ENCODE measurements at regions not wholly inside any gene's neighbourhood (a gene's known extent, or its start where the extent isn't known, plus 50 kb on each side); places are given as distances from the start of the nearest gene placed in this dataset.

- FAIRE-seq, result no peak
- Histone ChIP-seq H3K27me3 (no peaks in the 10 kb centered on the region), H3K36me3 (no peaks in the 10 kb centered on the region), H3K9me3 (no peaks in the 10 kb centered on the region), H3K4me3 (no peak overlapping the region), H3K27ac (no peak overlapping the region), H3K4me1 (no peaks in the 10 kb centered on the region)
- TF ChIP-seq CTCF (IDR thresholded peaks at IDR 0.05), result no peak
- no peak for DNase-seq
- whole genome bisulfite sequencing, 2 donors, result 32 to 40% methylated on average over 3 of the region's 3 CpGs
- no peak for ATAC-seq
- intact Hi-C loops (cut with DNase I), result no loop called here
Observed at GRCh38 chr2:82591718-82592117, 1867.4 kb downstream of the SUCLG1 start.

GRCh38 chr2:82576656-82577055, 1882.4 kb downstream of the SUCLG1 start:
- Histone ChIP-seq H3K27me3 (no peaks in the 10 kb centered on the region), H3K4me1 (no peaks in the 10 kb centered on the region), H3K27ac (no peak overlapping the region), H3K36me3 (no peaks in the 10 kb centered on the region), H3K4me3 (no peak overlapping the region), H3K9me3 (no peaks in the 10 kb centered on the region)
- intact Hi-C loops (cut with DNase I), result no loop called here
- ATAC-seq, result no peak
- TF ChIP-seq CTCF (IDR thresholded peaks at IDR 0.05), result no peak
- FAIRE-seq, result no peak
- no peak for DNase-seq

- H3K4me1 ChIP-seq, result no peaks in the 10 kb centered on the region
- 59 to 64% methylated on average over 3 of the region's 3 CpGs for WGBS, 2 donors
- ATAC-seq (no peak), FAIRE-seq (no peak), DNase-seq (no peak)
- no peak for TF ChIP-seq CTCF (IDR thresholded peaks at IDR 0.05)
- intact Hi-C loops (cut with DNase I), result no loop called here
- H3K27me3 ChIP-seq, result no peaks in the 10 kb centered on the region
- no peaks in the 10 kb centered on the region for H3K9me3 ChIP-seq
- no peak overlapping the region for H3K4me3 ChIP-seq
- no peaks in the 10 kb centered on the region for H3K36me3 ChIP-seq
- no peak overlapping the region for H3K27ac ChIP-seq
Observed at GRCh38 chr2:82539280-82539621, 1919.8 kb downstream of the SUCLG1 start.

GRCh38 chr2:82538590-82539279, 1920.3 kb downstream of the SUCLG1 start:
- no peak for TF ChIP-seq CTCF (IDR thresholded peaks at IDR 0.05)
- Histone ChIP-seq H3K27ac (no peak overlapping the region), H3K9me3 (no peaks in the 10 kb centered on the region), H3K4me1 (no peaks in the 10 kb centered on the region), H3K27me3 (no peaks in the 10 kb centered on the region), H3K36me3 (no peaks in the 10 kb centered on the region), H3K4me3 (no peak overlapping the region)
- WGBS, 2 donors, result 45 to 65% methylated on average over 1 of the region's 1 CpG
- DNase-seq, result no peak
- intact Hi-C loops (cut with DNase I), result no loop called here
- ATAC-seq, result no peak
- no peak for FAIRE-seq

- FAIRE-seq, result no peak
- Histone ChIP-seq H3K4me3 (no peak overlapping the region), H3K27ac (no peak overlapping the region), H3K27me3 (no peaks in the 10 kb centered on the region), H3K9me3 (no peaks in the 10 kb centered on the region), H3K36me3 (no peaks in the 10 kb centered on the region), H3K4me1 (no peaks in the 10 kb centered on the region)
- TF ChIP-seq CTCF (IDR thresholded peaks at IDR 0.05), result no peak
- intact Hi-C loops (cut with DNase I), result no loop called here
- no peak for ATAC-seq
- 76 to 85% methylated on average over 8 of the region's 8 CpGs for WGBS, 2 donors
- no peak for DNase-seq
Observed at GRCh38 chr2:82528288-82528687, 1930.8 kb downstream of the SUCLG1 start.

Measured in pancreas (tissue), 10 donors.